Testis (tissue), 2 donors: ENCODE measurements at regions not wholly inside any gene's neighbourhood (a gene's known extent, or its start where the extent isn't known, plus 50 kb on each side); places are given as distances from the start of the nearest gene placed in this dataset.

Source experiments
- POLR2A ChIP-seq: fragments of 450-650 bp; IDR thresholded peaks from one replicate; pipeline ENCODE4 v1.6.1; 2017; ENCODE audit warnings: antibody characterized with exemption, mild to moderate bottlenecking, moderate library complexity
- TF ChIP-seq, protein P1 (sequence below), 3 experiments: fragments of 450-650 bp in 2 of 3; fragments of 200-600 bp in 1 of 3; sonication (generic) in 1 of 3; IDR thresholded peaks; one replicate each; pipeline ENCODE4 v1.5.1; 2016 to 2019; ENCODE audit warnings: antibody characterized with exemption in 3 of 3, mild to moderate bottlenecking in 2 of 3, moderate library complexity in 1 of 3

DNA sequence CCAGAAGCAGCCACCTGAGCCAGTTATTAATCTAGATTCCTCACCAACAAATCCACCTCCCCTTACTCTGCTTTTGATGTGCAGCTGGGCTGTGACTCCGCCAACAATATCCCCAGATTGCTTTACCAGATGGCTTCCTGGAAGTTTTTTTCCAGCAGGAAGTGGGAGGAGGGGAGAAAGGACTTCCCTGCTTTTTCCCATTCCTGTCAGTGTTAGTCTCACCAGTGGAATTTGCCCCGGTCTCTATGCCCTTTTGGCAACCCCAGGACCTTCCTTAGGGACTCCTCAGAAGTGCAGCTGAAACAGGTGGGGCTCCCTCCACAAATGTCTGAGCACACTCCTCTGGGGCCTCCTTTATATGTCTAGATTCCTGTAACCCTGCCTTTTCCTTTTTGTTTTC lies 465.2 kb upstream of the IGFBP7 start:
- TF ChIP-seq, protein P1, sequence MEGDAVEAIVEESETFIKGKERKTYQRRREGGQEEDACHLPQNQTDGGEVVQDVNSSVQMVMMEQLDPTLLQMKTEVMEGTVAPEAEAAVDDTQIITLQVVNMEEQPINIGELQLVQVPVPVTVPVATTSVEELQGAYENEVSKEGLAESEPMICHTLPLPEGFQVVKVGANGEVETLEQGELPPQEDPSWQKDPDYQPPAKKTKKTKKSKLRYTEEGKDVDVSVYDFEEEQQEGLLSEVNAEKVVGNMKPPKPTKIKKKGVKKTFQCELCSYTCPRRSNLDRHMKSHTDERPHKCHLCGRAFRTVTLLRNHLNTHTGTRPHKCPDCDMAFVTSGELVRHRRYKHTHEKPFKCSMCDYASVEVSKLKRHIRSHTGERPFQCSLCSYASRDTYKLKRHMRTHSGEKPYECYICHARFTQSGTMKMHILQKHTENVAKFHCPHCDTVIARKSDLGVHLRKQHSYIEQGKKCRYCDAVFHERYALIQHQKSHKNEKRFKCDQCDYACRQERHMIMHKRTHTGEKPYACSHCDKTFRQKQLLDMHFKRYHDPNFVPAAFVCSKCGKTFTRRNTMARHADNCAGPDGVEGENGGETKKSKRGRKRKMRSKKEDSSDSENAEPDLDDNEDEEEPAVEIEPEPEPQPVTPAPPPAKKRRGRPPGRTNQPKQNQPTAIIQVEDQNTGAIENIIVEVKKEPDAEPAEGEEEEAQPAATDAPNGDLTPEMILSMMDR (IDR thresholded peaks at IDR 0.05) = no peak
- no peak for TF ChIP-seq POLR2A
